HK-2 (cell line): ENCODE measurements at regions not wholly inside any gene's neighbourhood (a gene's known extent, or its start where the extent isn't known, plus 50 kb on each side); places are given as distances from the start of the nearest gene placed in this dataset.
"Not testable (repeated sequence)": the region's sequence is repeated elsewhere in the genome, so short reads cannot be mapped to it uniquely, and the experiment has no call there.

Source experiments
- DNase-seq: peaks from one replicate; pipeline ENCODE4 v3.0.0-alpha.2; 2018; ENCODE audit not compliant: unreplicated experiment

DNA sequence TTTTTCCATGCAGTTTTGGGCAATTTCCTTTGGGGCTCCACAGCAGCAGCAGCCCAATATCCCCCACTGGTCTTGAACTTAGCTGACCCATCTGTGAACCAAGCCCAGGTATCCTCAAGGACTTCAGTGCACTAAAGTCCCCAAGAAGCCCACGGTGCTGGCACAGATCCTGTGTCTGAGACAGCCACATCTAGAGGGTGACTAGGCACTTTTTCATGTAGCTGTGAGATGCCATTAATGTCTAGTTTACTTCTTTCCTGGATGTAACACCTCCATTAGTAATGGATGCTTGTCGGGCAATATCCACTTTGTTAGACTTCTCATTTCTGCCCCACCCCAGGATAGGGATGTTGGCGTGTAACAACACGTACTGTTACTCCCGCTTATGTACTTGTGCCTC is 117.9 kb downstream of the GPCPD1 start:
- DNase-seq, result no peak

DNA sequence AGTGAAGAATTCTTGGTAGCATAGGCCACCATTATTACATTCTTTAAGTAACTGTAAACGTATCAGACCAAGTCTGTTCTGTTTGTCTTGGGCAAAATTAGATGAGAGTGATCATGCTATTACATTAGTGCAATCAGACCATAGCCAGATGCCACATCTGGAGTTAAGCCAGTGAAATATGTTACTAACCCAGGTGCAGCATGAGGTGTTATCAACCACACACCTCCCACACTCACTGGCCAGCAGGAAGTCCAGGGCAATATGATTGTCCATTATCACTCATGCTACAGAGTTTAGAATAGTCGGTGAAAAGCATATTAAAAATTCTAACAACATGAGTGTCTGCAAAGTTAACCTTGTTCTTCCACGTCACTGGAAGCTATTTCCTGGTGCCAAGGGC is 119.4 kb downstream of the GPCPD1 start:
- no peak for DNase-seq

DNA sequence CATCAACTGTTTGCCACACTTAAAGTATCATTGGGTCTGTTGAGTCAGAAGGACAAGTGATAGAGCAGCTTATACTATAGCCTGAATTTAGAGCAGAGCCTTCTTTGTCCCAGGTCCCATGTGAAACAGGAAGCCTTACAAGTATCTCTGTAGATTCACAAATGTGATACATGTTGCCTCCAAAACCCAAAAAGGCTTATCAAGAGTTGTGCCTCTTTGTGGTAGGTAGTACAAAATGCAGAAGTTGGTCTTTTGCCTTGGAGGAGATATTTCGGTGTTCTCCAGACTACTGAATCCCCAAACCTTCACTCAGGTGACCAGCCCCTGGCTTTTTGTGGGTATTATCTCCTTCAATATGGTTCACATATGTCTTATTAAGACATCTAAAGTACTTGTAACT is 121.2 kb downstream of the GPCPD1 start:
- no peak for DNase-seq

DNA sequence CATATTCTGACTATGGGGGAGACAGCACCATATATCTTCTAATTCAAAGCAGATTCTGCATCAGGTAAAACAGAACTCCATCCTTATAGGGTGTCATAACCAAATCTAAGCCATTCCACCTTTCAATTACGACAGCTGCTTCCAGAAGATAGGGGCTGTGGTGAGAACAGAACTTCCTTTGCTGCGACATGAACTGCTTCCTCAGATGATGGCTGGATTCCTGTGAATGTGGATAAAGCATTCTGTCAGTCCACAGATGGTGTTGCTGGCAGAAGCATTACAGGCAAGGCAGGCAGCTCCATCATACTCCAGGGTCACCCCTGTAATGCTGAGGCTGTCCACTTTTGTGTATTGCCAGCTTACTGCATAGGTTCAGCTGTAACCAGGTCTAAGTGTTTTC is 122.0 kb downstream of the GPCPD1 start:
- DNase-seq, result no peak

DNA sequence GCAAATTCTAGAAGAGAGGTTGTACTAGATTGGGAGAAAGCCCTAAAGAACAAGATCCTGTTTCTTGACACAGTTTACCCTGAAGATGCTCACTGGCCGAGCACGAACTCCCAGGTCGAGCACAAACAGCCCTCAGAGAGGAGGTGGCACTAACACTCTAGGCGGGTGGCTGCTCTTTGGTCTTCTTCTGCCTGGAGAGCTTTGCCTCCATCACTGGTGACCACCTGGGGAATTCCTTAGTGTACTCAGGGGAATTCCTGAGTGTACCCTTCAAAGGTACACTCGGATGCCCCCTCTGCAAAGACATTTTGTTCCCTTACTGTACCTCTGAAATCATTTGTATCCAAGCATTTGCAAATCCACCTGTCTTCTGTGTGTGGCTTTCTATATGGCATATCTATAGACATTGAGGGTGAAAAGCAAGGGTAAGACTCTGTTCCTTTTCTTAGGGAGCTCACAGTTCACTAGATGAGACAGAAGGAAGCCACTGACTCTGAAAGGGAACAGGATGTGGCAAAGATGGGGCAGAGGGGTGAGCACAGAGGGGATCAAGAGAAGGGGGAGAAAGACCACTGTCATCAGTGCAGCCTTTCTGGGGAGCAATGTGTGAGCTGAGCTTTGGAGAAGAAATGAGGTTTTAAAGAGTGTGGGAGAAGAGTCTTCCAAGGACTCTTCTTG is 124.3 kb downstream of the GPCPD1 start:
- no peak for DNase-seq

DNA sequence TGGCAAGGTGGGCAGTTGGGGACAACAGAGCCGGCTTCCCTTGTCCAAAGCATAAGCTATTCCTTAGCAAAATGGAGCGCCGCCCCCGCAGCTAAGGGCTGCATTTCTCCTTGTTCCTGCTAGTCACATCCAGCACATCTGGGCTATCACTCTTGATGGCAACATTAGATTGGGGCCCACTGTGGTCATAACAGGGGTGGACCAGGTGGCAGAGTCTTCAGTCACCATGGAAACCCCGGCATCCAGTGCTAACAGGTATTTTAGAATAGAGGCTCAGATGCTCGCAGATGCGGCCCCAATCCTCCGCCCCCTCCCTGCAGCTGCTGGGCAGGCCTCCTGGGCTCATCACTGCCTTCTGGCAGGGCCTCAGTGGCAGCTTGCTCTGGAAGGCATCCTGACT is 125.9 kb downstream of the GPCPD1 start:
- DNase-seq, result no peak

DNA sequence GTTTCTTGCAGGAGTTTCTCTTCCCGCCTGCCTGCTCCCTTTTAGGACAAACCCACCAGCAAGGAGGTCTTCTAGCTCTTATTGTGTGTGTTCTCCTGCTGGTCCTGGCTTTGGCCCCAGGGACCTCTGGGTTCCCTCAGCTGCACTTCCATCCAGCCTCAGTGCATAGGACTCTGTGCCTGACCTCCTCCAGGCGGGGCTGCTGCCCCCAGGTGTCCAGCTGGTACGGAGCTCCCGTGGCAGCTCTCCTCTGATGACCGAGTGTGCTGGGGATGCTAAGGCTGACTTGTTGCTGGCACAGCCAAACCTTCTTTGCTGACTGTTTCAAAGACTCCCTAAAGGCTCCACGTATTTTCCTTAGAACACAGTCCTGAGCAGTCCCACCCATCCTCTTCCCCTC is 126.5 kb downstream of the GPCPD1 start:
- no peak for DNase-seq

DNA sequence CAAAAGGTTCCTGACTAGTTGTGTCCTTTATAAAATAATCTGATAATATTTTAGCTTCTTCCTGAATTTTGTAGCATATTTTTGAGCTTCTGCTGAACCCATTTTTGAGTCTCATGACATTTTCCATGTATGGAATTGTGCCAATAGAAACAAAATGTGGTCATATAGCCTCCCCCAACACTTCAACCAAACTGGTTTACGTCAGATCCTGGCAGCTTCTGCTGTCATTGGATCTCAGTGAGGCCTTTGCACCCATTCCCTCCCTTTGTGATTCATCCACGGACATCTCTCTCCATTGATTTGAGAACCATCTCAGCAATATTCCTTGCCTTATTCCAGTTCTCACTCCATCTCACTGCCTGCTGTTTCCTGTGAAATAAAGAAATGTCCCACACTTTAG is 128.0 kb downstream of the GPCPD1 start:
- no peak for DNase-seq

DNA sequence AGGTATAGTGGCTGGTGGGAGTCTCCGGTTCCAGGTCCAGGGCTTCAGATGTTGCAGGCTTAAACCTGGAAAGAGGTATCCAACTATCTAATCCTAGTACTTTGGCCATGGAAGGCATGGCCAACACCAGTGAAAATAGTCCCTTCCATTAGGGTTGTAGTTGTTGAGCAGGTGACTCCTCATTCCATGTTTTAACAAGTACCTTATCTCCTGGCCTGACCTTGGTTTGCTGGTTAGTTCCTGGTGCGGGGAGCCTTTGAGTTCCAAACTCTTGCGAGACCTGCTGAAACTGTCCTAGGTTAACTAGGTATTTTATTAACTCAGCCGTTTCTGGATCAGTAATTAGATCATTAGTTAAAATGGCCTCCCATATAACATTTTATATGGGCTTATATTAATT is 128.9 kb downstream of the GPCPD1 start:
- no peak for DNase-seq

DNA sequence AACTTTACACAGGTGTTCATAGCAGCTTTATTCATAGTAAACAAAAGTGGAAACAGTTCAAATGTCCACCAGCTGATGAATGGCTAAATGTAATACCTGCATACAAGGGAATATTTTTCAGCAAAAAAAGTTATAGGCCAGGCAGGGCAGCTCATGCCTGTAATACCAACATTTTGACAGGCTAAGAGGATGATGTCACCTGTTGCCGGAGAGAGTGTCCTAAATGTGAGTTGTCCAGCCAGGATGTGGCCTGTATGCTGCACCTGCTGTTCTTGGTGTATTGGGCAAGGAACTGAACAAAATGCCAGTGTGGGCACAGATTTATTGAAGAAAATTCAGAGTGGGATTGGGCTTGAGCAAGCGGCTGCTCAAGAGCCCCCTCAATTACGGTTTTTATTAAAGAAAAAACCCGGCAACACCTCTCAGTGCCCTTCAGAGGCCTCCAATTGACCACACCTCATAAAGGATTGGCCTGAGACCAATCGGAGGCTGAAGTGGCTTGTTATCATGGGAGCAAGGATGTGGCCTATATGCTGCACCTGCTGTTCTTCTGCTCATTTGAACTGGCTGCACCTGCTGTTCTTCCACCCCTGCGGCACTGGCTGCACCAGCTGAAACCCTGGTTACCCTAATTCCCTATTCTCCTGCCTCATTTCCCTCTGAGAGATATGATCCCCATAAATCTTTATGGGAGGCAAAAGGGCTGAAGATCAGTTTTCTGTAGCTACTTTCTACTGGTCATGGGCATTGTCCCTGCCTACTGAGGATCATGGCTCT is 129.8 kb downstream of the GPCPD1 start:
- DNase-seq, result no peak

DNA sequence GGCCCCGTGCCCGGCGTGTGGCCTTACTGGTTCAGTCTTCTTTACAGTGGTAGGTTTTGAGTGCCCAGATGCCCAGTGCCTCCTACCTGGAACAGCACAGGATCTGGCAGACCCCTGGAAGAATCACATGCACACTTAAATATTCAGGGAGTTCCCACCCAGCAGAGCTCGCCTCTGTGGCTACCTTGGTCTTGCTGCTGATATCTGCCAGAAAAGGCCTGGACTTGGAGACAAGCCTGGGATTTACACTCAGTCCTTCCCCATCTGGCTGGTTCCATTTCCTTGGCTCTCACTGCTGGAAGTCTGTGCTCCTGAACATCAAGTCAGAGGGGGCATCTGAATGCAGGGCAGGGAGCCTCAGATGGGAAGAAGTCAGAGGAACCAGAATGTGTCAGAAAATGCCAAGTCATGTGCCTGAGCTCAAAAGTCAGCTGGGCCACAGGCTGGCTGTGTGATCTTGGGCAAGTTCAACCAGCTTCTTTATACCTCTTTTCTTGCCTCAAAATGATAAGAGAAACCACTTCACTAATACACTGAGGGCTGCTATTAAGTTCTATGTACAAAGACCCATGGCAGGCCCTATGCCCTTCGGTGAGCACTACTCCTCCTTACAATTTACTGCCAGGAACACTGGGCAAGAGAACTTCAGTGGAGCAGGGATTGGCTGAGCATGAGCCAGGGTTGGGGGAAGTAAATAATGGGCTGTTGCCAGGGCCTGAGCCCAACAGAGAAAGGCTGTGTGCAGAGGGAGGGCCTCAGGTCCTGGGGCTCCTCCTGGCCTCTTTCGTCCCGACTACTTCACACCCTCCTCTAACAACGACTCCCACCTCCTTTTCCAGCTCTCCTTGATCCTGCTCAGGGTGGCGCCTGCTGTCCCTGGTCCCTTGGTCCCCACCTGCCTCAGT is 135.9 kb downstream of the GPCPD1 start:
- DNase-seq, result no peak

DNA sequence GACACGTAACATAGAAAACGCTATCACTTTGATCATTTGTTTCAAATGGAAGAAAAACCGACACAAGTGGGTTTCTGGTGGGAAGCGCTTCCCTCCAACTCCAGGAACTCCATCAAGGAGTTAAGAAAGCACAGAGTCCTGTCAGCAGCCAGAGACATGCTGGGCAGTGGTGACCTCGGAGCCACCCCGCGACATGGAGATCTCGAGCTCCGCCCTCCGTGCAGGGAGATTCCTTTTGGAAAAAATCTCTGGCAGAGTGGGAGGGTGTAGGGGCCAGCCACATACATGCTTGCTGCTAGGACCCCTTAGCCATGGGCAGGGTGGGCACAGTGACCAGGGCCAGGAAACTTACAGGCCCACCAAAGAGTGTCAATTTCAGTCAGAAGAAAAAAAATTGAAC is 138.9 kb downstream of the GPCPD1 start:
- not testable (repeated sequence) for DNase-seq

DNA sequence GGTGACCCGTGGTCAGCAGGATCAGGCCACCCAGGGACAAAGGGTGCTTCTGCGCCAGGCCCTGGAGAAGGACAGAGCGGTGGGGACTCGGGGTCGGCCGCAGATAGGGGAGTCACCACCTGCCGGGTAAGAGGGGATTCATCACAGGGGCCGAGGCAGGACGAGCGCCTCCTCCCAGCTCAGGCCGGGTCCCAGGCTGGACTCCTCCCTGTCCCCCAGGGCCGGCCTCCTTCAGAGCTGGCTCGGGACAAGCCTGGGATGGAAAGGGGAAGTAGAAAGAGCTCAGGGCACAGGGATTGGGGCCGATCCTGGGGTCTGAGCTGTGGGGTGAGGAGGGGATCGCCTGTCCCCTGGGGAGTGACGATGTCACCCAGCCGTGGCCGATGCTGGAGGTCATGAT is 139.4 kb downstream of the GPCPD1 start:
- no peak for DNase-seq

DNA sequence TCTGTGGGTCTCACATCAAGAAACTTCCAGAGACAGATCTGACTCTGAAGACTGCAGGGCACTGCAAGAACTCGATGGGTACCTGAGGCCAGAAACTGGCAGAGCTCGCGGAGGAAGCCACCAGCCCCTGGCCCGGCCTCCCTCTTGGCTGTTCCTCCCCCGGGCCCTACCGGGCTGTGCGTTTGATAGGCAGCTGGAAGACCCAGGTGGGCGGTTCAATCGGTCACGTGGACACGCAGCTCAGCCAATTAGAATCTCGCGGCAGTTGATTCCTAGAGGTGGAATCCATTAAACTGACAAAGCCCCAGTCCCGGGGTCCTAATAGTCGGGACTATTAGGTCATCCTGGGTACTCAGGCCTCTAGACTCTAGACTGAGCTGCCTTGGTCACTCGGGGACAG is 139.9 kb downstream of the GPCPD1 start:
- no peak for DNase-seq

DNA sequence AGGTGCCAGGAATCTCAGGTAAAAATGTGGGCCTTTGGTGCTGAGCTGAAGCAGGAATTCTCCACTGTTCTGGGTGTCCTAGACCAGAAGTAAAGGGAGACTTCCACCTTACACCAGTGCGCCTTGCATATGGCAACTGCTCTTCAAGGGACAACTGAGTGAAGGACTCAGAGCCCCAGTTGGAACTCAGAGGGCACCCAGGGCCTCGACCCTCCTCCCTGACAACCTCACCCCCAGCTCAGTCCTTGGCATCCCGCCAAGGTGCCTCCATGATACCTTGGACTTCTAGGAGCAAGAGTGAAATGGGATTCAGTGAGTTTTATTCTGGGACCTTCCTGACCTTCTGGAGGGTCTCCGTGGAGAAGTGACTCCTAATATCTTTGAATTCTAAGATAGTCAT is 140.3 kb downstream of the GPCPD1 start:
- DNase-seq, result no peak

DNA sequence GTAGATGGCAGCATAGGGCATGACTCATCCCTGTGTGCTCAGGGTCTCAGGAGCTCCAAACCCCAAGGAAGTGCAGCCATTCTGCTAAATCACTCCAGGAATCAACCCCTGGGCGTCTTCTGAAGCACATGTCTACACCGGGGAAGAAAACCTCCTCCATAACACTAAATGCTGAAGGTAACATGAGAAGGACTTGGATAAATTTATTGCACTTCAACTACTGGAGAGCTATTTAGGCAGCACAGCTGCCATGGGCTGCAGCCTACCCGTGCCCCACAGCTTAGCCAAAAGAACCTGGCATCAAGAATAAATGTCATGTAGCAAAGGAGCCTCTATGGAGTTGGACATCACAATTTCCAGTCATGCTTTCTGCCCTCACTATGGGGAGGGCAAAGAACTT is 141.7 kb downstream of the GPCPD1 start:
- DNase-seq, result no peak

DNA sequence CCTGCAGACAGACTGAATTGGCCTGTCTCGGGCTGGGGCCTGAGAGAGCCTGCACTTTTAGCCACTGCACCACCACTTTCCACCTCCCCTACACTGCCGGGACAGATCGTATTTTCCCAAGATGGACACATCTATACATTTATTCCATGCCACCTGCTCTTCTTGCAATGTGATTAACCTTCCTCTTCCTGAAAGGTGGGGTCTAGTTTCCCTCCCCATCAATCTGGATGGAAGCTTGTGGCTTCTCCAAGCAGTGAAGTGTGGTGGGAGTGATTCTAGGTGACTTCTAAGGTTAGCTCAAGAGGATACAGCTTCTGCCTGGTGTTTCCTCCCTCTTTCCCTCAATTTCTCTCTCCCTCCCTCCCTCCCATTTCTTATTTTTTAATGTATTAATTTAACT is 143.7 kb downstream of the GPCPD1 start:
- no peak for DNase-seq

DNA sequence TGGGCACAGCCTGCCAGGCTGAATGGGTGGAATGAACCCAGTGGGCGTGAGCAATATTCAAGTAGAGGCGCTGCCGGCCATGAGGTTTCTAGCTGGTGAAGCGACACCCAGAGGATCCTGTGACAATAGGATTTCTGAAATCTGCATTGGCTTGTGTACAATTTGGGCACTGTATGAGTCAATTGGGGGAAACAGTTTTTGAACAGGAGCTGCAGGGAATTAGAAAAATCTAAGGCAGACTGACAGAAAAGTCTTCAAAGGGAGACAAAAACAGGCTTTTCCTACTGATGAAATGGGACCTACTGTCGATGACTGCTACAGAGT is 145.2 kb downstream of the GPCPD1 start:
- no peak for DNase-seq

DNA sequence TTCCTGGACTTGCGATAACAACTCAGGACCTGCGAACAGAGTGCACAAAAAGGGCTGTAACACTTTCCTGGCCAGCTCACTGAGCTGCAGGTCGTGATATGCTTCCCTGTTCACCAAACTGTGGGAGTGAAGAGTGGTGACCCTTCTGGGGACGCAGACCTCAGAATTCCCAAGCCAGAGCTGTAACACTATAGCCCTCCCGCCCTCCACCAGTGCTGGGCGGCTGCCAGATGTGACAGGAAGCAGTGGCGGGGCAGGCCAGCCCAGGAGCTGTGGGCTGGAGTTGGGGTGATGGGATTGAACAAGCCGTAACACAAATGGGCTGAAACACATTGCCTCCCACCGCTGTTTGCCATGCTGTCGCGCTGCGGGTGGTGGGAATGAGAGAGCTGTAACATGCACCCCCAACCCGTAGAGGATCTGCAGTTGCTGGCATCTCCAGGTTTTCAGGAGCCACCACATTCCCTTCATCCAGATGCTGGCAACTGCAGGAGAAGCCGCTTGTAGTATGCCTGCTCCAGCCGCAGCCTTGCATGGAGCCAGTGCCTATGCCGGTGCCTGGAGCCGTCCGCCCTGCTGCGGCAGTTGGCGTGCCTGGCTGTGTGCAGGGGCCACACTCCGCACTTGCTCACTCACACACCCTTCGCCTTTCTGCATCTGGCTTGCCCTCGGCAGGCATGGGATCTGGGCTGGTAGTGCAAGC is 145.8 kb downstream of the GPCPD1 start:
- no peak for DNase-seq

DNA sequence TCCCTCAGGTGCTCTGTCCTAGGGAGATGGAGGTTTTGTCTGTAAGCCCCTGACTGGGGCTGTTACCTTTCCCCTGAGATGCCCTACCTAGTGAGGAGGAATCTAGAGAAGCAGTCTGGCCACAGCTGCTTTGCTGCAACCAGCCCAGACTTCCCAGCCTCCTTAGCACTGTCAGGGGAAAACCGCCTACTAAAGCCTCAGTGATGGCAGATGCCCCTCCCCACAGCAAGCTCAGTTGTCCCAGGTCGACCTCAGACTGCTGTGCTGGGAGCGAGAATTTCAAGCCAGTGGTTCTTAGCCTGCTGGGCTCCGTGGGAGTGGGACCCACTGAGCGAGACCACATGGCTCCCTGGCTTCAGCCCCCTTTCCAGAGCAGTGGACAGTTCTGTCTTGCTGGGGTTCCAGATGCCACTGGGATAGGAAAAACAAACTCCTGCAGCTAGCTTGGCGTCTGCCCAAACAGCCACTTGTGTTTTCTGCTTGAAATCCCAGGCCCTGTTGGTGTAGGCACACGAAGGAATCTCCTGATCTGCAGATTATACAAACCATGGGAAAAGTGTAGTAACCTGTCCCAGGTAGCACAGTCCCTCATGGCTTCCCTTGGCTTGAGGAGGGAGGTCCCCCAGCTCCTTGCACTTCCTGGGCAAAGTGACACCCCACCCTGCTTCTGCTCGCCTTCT is 146.4 kb upstream of the PROKR2 start:
- no peak for DNase-seq

DNA sequence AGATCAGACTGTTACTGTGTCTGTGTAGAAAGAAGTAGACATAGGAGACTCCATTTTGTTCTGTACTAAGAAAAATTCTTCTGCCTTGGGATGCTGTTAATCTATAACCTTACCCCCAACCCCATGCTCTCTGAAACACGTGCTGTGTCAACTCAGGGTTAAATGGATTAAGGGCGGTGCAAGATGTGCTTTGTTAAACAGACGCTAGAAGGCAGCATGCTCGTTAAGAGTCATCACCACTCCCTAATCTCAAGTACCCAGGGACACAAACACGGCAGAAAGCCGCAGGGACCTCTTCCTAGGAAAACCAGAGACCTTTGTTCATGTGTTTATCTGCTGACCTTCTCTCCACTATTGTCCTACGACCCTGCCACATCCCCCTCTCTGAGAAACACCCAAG is 137.0 kb upstream of the PROKR2 start:
- DNase-seq, result not testable (repeated sequence)

DNA sequence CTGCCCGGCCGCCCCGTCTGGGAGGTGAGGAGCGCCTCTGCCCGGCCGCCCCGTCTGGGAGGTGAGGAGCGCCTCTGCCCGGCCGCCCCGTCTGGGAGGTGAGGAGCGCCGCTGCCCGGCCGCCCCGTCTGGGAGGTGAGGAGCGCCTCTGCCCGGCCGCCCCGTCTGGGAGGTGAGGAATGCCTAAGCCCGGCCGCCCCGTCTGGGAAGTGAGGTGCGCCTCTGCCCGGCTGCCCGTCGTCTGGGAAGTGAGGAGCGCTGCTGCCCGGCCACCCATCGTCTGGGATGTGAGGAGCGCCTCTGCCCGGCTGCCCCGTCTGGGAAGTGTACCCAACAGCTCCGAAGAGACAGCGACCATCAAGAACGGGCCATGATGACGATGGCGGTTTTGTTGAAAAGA is 136.6 kb upstream of the PROKR2 start:
- DNase-seq, result not testable (repeated sequence)
